Hypothalamus (tissue), 51 donors: ENCODE measurements at regions not wholly inside any gene's neighbourhood (a gene's known extent, or its start where the extent isn't known, plus 50 kb on each side); places are given as distances from the start of the nearest gene placed in this dataset.
"Not testable (repeated sequence)": the region's sequence is repeated elsewhere in the genome, so short reads cannot be mapped to it uniquely, and the experiment has no call there.

Experiments
- DNase-seq, 51 donors: peaks; one replicate each; lab custom pipeline; 2025; lab: John Stamatoyannopoulos, UW

GRCh38 chr6:144931172-144932035 lies 646.3 kb downstream of the UTRN start:
- DNase-seq, result peak in 8 of 51 donors; percentile 0 to 21 (median 4)

GRCh38 chr6:144932621-144933020 lies 647.5 kb downstream of the UTRN start:
- no peak for DNase-seq

DNA sequence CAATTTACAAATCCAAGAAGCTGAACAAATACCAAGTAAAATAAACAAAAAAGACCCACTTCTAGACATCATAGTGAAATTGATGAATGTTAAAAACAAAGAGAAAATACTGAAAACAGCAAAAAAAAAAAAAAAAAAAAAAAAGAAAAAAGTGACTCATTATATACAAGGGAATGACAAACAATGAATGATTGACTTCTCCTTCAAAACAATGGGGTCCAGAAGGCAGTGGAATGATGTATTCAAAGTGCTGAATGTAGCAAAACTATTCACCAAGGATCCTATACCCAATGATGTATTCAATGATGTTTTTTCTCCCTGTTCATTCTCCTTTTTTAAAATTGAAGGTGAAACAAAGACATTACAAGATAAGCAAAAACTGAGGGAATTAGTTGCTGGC lies 650.0 kb downstream of the UTRN start:
- no peak for DNase-seq

GRCh38 chr6:144935661-144936060 lies 650.5 kb downstream of the UTRN start:
- DNase-seq, result no peak

DNA sequence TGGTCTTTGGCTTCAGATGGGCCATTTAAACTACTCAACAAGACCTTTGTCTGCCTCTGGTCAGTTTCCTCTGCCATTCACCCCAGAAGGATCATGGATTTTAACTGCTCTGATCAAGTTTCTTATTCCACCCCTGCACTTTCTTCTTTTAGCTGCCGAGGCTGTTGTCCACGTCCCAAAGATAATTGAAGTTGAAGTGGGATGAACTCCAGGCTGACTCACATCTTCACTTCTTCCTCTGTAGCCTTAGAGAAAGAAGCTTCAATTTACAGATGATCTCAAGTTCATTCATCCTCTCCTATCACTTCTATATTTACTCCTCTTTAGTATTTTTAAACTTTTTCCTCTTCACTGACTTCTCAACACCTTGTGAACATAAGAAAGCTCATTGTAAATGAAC lies 651.6 kb downstream of the UTRN start:
- DNase-seq, result no peak

GRCh38 chr6:144939921-144940320 lies 654.8 kb downstream of the UTRN start:
- DNase-seq, result no peak

GRCh38 chr6:144944106-144944505 lies 659.0 kb downstream of the UTRN start:
- no peak for DNase-seq

DNA sequence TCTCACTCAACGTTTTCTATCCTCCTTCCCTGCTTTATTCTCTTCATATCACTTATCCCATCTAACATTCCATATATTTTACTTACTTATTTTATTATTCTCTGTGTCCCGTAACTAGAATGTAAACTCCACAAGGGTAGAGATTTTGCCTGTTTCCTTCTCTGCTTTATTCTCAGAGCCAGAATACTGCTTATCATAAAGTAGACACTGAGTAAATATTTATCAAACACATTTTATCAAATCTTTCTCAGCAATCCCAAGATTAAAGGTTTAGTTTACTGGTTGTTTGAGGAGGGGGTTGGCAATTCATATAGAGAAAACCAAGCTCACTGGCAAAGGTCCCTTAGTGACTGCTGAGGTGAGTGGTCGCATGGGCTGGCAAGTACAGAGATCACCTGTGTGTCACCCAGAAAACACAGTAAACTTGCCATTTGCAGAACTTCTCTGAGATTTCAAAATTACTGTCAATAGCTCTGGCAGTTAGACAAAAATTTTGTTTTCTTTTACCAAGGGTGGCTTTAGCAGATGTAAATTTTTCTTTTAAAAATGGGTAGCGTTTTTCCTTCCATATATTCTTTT lies 662.4 kb downstream of the UTRN start:
- DNase-seq, result no peak

DNA sequence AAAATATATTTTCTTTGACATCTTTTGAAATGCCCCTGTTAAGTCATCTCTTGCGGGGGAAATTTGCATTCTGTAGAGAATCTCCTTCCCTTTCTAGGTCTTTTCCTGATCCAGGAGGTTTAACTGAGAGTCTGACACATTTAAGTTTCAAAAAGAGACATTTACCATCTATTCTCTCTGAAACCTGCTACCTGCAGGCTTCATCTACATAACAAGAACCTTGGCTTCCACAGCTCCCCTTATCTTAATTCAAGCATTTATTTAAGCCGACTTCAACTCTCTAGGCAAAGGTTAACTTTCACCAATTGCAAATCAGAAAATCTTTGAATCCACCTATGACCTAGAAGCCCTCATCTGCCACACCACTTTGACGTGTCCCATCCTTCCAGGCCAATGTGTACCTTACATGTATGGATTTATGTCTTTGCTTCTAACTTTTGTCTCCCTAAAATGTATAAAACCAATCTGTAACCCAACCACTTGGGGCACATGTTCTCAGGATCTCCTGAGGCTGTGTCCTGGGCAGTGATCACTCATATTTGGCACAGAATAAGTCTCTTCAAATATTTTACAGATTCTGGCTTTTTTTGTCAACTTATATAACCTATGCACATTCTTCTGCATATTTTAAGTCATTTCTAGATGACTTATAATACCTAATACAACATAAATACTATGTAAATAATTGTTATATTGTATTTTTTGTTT lies 666.7 kb downstream of the UTRN start:
- no peak for DNase-seq

DNA sequence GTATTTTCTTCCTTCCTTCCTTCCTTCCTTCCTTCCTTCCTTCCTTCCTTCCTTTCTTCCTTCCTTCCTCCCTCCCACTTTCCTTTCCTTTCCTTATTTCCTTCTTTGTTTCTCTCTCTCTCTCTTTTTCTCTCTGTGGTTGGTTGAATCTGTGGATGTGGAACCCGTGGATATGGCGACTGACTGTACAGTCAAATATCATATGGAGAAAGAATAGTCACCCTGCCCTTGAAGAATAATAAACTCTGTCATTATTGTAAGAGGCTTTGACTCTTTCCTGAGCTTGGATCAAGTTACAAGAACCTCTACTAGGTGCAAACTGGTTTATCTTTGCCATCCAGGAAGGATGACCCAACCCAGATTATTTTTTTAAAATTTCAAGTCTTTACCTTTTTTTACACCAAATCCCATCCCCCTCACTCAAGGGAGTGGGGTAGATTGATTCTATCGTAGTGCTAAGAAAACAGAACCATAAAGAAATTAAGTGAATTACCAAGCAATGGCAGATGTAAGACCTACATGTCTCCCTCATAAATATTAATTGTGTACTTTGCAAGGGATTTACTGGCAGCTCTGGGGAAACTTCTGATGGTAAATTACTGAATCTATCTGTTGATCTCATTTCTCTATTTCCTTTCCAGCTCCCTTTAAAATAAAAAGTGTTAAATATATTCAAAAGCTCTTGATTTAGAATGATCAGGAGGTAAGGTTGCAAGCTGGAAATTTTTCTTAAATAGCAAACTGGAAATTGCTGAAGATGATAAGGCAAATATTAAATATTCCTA lies 667.5 kb downstream of the UTRN start:
- no peak for DNase-seq

- no peak for DNase-seq
These were observed 668.6 kb downstream of the UTRN start for GRCh38 chr6:144953552-144954240.

GRCh38 chr6:144954241-144954556 lies 669.1 kb downstream of the UTRN start:
- DNase-seq, result no peak

DNA sequence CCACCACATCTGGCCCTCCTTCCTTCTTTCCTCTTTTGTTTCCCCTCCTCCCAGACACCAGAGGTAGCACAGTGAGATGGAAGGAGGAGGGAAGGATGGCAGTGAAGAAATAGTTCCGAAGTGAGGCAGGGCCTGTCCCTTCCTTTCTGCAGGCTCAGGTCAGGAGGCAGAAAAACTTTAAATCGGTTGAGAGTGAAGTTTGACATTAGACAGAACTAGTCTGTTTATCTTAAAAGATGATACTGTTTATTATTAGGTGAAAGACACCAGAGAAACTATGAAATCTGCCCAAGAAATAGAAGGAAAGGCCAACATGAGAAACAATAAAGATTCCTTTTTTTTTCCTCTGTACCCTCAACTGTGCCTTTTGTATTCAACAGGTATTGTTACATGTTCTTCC lies 670.3 kb downstream of the UTRN start:
- DNase-seq, result no peak

GRCh38 chr6:144955859-144956258 lies 670.7 kb downstream of the UTRN start:
- no peak for DNase-seq

GRCh38 chr6:144956697-144957096 lies 671.6 kb downstream of the UTRN start:
- not testable (repeated sequence) for DNase-seq

DNA sequence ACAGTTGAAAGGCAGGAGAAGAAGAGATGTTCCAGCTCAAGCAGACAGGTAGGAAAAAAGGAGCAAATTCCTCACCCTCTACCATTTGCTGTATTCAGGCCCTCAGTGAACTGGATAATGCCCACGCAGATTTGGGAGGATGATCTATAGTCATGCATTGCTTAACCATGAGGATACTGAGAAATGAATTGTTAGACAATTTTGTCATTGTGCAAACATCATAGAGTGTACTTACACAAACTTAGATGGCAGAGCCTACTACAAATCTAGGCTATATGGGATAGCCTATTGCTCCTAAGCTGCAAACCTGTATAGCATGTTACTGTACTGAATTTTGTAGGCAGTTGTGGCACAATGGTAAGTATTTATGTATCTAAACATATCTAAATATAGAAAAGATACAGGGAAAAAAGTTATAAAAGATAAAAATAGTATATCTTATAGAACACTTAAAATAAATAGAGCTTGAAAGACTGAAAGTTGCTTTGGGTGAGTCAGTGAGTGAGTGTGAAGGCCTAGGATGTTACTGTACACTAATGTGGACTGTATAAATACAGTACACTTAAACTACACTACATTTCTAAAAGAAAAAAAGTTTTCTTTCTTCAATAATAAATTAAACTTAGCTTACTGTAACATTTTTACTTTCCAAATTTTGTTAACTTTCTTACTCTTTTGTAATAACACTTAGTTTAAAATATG lies 672.3 kb downstream of the UTRN start:
- no peak for DNase-seq

DNA sequence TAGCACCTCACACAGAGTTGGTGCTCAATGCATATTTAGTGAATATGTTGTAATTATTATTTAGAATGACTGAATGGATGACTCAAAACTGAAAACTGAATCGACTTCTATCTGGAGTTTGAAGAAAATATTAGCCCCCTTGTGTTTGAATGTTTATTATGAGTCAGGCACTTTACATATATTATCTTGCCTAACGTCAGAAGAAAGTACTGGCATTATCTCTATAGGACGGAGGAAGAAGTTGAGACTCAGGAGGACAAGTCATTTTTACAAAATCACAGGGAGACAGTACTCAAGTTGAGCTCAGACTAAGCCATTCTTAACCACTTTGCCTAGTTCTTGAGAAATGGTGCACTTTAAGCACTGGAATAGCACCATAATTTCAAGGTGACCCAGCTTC lies 684.0 kb downstream of the UTRN start:
- DNase-seq, result no peak

GRCh38 chr6:144969602-144970272 lies 684.6 kb downstream of the UTRN start:
- no peak for DNase-seq

GRCh38 chr6:144977250-144977864 lies 692.2 kb downstream of the UTRN start:
- DNase-seq, result not testable (repeated sequence)
